HUES48 (cell line): ENCODE measurements at regions not wholly inside any gene's neighbourhood (a gene's known extent, or its start where the extent isn't known, plus 50 kb on each side); places are given as distances from the start of the nearest gene placed in this dataset.
"Not testable (repeated sequence)": the region's sequence is repeated elsewhere in the genome, so short reads cannot be mapped to it uniquely, and the experiment has no call there.

Experiments used
- H3K27ac ChIP-seq: one replicate; pipeline ENCODE4 v1.7.0; 2013; ENCODE audit warnings: low read depth, low read length, inconsistent platforms
- H3K27me3 ChIP-seq: 2 replicates; pipeline ENCODE4 v1.6.1; 2013; ENCODE audit warnings: mild to moderate bottlenecking, low read length; ENCODE audit not compliant: control insufficient read depth, insufficient read depth
- H3K36me3 ChIP-seq: 2 replicates; pipeline ENCODE4 v1.6.1; 2013; ENCODE audit warnings: low read length; ENCODE audit not compliant: control insufficient read depth, insufficient read depth
- H3K4me1 ChIP-seq: 2 replicates; pipeline ENCODE4 v1.6.1; 2013; ENCODE audit warnings: mild to moderate bottlenecking, low read length; ENCODE audit not compliant: control insufficient read depth, insufficient read depth
- H3K4me3 ChIP-seq: 2 replicates; pipeline ENCODE4 v1.5.1; 2013; ENCODE audit warnings: mild to moderate bottlenecking, low read depth, low read length
- H3K9ac ChIP-seq: 2 replicates; pipeline ENCODE4 v1.6.1; 2013; ENCODE audit warnings: mild to moderate bottlenecking, low read depth, low read length, moderate library complexity
- H3K9me3 ChIP-seq: 2 replicates; pipeline ENCODE4 v1.6.1; 2013; ENCODE audit warnings: low read length; ENCODE audit not compliant: control insufficient read depth, insufficient read depth

DNA sequence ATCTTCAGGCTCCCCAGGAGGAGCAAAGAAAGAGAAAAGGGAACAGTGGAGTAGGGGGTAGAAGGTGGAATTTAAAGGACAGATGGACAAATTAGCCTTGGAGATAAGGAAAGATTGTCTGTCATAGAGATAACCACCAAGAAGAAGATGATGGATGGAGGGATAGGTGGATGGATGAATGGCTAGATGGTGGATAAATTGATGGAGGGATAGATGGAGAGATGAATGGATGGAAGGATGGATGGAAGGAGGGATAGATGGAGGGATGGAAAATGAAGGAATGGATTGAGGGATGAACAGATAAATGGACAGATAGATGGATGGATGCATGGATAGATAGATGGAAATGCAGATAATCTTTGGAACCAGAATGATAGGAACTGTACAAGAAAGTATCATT, 102.8 kb downstream of the TNFAIP3 start:
- Histone ChIP-seq H3K4me1 (no peaks in the 10 kb centered on the region), H3K27ac (no peak overlapping the region)

DNA sequence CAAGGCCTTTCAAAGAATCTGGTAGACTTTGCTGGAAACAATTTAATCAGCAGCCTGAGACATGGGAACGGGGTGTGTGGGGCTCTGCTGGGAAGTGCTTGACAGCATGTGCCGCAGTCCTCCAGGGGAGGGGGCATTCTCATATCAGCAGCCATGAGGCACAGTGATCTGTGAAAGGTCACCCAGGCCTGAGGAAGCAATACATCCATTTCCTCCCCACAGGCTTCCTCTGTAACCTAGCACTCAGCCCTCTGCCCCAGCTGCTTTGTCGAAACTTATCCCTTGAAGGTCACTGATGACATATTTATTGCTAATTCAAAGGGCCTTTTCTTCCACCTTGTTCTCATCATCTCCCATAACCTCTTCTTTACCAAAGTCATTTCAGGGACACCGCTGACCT, 103.3 kb downstream of the TNFAIP3 start:
- Histone ChIP-seq H3K9me3 (no peaks in the 10 kb centered on the region), H3K27me3 (no peaks in the 10 kb centered on the region), H3K27ac (no peak overlapping the region), H3K36me3 (no peaks in the 10 kb centered on the region), H3K4me1 (peaks cover 3% of the 10 kb centered on the region; the same call in 1 of the 2 replicates), H3K4me3 (no peak overlapping the region), H3K9ac (no peak overlapping the region)

More for the DNA sequence above, 102.8 kb downstream of the TNFAIP3 start:
- no peaks in the 10 kb centered on the region for H3K36me3 ChIP-seq
- no peak overlapping the region for H3K4me3 ChIP-seq
- no peak overlapping the region for H3K9ac ChIP-seq
- H3K27me3 ChIP-seq: no peaks in the 10 kb centered on the region
- no peaks in the 10 kb centered on the region for H3K9me3 ChIP-seq

DNA sequence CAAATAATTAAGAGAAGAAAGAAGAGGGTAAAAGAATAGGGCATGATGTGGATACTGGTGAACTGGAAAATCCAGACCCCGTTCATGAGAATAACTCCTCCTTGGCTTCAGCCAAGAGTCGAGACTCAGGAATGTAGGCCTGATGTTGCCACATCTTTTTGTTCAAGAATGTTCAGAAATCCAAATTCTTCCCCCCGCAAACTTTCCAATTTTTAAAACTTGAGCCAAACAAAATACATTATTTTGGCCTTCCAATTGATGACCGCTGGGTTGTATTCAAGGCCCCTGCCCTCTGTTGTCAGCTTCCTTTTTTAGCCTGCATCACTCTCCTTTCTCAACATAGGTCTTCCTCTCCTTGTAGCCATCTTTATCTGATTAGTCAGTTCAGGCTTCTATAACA, 106.1 kb downstream of the TNFAIP3 start:
- peaks cover 5% of the 10 kb centered on the region; the same call in 1 of the 2 replicates for H3K4me1 ChIP-seq
- no peaks in the 10 kb centered on the region for H3K27me3 ChIP-seq
- no peaks in the 10 kb centered on the region for H3K9me3 ChIP-seq

DNA sequence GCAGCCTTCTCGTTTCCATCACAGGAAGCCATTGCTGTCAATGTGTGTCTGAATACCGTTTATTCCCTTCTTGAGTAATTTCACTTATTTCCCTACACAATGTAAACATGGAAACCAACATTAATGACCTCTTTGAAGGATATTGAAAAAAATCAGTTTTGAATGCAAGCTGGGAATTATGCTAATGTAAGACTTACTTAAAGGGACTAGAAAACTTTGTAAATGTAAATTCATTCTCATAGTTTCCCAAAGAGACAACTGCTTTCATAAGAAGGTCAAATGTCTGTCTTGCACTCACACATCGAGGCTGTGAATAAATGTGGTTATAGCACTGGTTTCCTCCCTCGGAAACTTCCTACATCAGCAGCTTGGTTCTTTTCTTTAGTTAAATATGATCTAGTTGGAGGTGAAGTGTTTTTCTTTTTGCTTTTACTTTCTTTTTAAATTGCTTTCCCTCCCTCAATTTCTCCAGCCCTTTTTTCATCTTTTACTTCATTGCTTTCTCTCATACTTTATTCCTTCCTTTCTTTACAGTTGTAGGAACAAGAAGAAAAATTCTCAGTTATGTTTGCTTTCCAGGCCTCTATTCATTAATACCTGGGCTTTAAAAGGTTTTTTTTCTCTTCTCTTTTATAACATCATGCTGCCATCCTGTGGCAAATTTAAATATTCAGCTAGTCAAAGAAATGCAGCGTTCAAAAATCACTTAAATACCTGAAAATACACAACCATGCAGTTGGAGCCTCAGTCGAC, 108.3 kb downstream of the TNFAIP3 start:
- Histone ChIP-seq H3K9me3 (no peaks in the 10 kb centered on the region), H3K27me3 (no peaks in the 10 kb centered on the region), H3K9ac (no peak overlapping the region), H3K36me3 (no peaks in the 10 kb centered on the region), H3K4me3 (no peak overlapping the region), H3K27ac (no peak overlapping the region), H3K4me1 (peaks cover 5% of the 10 kb centered on the region; the same call in 1 of the 2 replicates)

More for the DNA sequence above, 106.1 kb downstream of the TNFAIP3 start:
- H3K4me3 ChIP-seq: no peak overlapping the region
- no peaks in the 10 kb centered on the region for H3K36me3 ChIP-seq
- H3K27ac ChIP-seq: no peak overlapping the region
- H3K9ac ChIP-seq: no peak overlapping the region

DNA sequence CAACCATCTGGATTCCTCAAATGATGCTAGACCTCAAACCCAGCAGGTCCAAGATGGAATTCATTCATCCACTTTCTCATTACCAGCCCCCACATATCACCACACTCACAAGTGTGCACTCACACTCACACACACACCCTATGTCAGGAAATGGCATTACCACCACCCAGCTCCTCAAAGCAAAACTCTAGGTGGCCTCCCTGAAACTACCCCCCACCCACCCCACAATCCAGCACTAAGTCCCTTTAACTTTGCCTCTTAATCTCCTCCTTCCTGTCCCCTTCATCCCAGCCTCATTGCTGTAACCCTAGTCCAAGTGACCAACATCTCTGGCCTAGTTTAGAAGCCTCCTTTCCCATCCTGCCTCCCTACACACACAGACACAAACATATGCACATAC, 109.4 kb downstream of the TNFAIP3 start:
- Histone ChIP-seq H3K9me3 (no peaks in the 10 kb centered on the region), H3K27me3 (no peaks in the 10 kb centered on the region), H3K36me3 (no peaks in the 10 kb centered on the region), H3K27ac (no peak overlapping the region), H3K4me1 (peaks cover 5% of the 10 kb centered on the region; the same call in 1 of the 2 replicates), H3K9ac (no peak overlapping the region), H3K4me3 (no peak overlapping the region)

DNA sequence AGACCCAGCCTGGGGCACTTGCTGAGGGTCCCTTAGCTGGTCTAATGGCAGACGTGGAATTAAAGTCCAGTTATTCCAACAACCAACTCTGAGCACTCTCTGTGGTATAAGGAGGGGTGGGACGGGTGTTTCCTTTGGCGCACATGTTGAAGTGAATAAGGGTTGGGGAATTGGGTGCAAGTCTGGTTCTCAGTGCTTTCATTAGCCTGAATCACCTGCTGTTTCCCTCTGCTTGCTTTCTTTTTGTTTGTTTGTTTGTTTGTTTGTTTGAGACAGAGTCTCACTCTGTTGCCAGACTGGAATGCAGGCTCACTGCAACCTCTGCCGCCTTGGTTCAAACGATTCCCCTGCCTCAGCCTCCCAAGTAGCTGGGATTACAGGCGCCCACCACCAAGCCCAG, 110.1 kb downstream of the TNFAIP3 start:
- Histone ChIP-seq H3K27ac (no peak overlapping the region), H3K9me3 (no peaks in the 10 kb centered on the region), H3K9ac (no peak overlapping the region), H3K4me1 (peaks cover 5% of the 10 kb centered on the region; the same call in 1 of the 2 replicates), H3K27me3 (no peaks in the 10 kb centered on the region), H3K4me3 (no peak overlapping the region), H3K36me3 (no peaks in the 10 kb centered on the region)

DNA sequence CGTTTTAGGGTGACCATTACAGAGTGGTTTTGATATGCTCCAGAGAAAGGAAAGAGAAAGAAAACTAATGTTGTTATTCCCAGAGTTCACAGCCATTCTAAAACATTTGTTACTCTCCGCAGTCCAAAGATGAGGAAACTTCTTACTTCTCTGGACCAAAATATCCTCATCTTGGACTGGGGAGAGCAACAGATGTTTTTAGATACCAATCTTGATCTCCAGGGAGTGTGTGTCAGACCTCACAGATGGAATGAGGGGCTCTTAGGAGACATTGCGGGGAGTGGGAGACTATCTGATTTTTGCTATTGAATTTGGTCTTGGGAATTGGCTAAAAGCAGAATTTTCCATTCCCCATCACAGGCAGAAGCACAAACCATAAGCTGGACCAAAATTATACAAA, 110.8 kb downstream of the TNFAIP3 start:
- H3K9ac ChIP-seq: no peak overlapping the region
- H3K27me3 ChIP-seq: no peaks in the 10 kb centered on the region
- H3K36me3 ChIP-seq: no peaks in the 10 kb centered on the region
- H3K9me3 ChIP-seq: no peaks in the 10 kb centered on the region
- peaks cover 5% of the 10 kb centered on the region; the same call in 1 of the 2 replicates for H3K4me1 ChIP-seq
- no peak overlapping the region for H3K4me3 ChIP-seq
- no peak overlapping the region for H3K27ac ChIP-seq

DNA sequence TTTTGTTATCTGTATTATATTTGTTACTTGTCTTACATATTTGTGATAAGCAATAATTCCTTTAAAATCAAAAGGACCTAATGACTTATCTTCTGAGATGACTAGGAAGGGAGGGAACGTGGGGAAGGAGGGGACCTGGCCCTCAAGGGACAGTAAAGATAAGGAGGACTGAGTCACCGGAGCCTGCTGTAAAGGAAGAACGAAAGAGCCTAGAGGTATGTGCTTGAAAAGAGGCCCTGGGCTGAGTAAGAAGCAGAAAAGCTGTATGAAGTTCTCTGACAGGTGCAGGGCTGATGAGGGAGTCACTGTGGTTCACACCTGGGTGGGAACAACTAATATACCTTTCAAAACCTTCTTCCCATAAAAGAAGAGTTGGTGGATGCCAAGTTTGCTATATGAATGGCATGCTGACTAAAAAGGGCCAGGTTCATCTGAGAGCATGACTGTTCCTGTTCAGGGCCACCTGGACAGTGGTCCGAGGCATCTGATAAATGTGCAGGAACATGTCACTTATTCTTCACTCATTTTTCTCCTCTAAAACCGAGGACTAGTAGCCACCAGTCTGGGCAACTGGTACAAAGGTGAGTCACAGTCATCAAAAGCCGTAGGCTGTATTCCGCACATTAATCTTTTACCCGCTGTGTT, 111.3 kb downstream of the TNFAIP3 start:
- Histone ChIP-seq H3K9me3 (no peaks in the 10 kb centered on the region), H3K36me3 (no peaks in the 10 kb centered on the region), H3K4me3 (no peak overlapping the region), H3K4me1 (peaks cover 5% of the 10 kb centered on the region; the same call in 1 of the 2 replicates), H3K9ac (no peak overlapping the region), H3K27me3 (no peaks in the 10 kb centered on the region), H3K27ac (no peak overlapping the region)

DNA sequence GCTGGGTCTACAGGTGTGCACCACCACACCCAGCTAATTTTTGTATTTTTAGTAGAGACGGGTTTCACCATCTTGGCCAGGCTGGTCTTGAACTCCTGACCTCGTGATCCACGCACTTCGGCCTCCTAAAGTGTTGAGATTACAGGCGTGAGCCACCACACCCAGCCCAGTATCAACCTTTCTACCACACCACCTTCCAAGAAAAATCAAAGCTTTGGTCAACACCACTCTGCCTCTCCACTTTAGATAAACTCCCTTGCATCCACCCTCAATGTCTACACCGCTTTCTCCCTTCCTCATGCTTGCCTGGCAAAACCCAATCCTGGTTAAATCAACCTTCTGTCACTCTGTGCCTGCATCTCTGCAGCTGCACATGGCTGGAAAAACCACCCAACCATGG, 112.2 kb downstream of the TNFAIP3 start:
- H3K4me3 ChIP-seq, H3K9me3 ChIP-seq, H3K4me1 ChIP-seq, H3K27ac ChIP-seq, H3K9ac ChIP-seq, H3K36me3 ChIP-seq, H3K27me3 ChIP-seq: not testable (repeated sequence)

DNA sequence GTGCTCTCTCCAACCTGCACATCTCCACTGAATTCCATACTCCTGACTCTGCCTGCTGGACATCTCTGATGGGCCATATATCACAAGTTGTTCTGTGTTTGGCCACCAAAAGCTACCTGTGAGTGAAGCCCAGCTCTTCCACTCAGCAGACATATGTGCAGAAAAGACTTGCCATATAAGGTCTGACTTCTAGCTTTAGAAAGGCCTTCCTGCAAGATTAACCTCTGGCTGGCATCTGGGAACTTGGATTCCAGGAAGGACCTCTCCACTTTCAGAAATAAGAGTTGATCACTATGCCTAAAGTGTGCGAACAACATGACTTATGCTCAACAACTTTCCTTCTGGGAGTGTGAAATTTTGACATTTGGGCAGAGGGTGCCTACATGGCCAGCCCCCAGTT, 113.7 kb downstream of the TNFAIP3 start:
- H3K9me3 ChIP-seq: no peaks in the 10 kb centered on the region
- no peak overlapping the region for H3K27ac ChIP-seq
- no peaks in the 10 kb centered on the region for H3K4me1 ChIP-seq
- no peaks in the 10 kb centered on the region for H3K27me3 ChIP-seq
- H3K4me3 ChIP-seq: no peak overlapping the region
- no peak overlapping the region for H3K9ac ChIP-seq
- no peaks in the 10 kb centered on the region for H3K36me3 ChIP-seq

DNA sequence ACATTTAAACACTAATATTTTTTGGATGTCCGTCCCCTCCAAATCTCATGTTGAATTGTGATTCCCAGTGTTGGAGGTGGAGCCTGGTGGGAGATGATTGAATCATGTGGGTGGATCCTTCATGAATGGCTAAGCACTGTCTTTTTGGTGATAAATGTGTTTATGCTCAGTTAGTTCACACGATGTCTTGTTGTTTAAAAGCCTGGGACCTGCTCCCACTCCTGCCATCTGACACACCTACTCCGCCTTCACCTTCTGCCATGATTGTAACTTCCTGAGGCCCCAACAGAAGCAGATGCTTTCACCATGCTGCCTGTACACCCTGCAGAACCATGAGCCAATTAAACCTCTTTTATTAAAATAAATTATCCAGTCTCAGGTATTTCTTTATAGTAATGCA, 114.7 kb downstream of the TNFAIP3 start:
- H3K4me3 ChIP-seq: no peak overlapping the region
- no peak overlapping the region for H3K9ac ChIP-seq
- H3K36me3 ChIP-seq: no peaks in the 10 kb centered on the region
- H3K27me3 ChIP-seq: no peaks in the 10 kb centered on the region
- no peaks in the 10 kb centered on the region for H3K4me1 ChIP-seq
- no peaks in the 10 kb centered on the region for H3K9me3 ChIP-seq
- no peak overlapping the region for H3K27ac ChIP-seq
